Brain microvascular endothelial cell (primary cell): ENCODE measurements at regions not wholly inside any gene's neighbourhood (a gene's known extent, or its start where the extent isn't known, plus 50 kb on each side); places are given as distances from the start of the nearest gene placed in this dataset.

ENCODE experiments used
- DNase-seq: peaks from one replicate; pipeline ENCODE4 v3.0.0-alpha.2; 2020
- H3K27ac ChIP-seq: fragments of 250-450 bp; sonication (Bioruptor Pico); 2 replicates; pipeline ENCODE4 v1.5.1; 2020; ENCODE audit warnings: mild to moderate bottlenecking, moderate library complexity
- H3K27me3 ChIP-seq: fragments of 250-450 bp; sonication (Bioruptor Pico); replicated peaks from 2 replicates; pipeline ENCODE4 v1.5.1; 2020; ENCODE audit warnings: mild to moderate bottlenecking
- H3K36me3 ChIP-seq: fragments of 250-450 bp; sonication (Bioruptor Pico); replicated peaks from 2 replicates; pipeline ENCODE4 v1.5.1; 2020; ENCODE audit warnings: mild to moderate bottlenecking
- H3K4me3 ChIP-seq: 2 replicates; pipeline ENCODE4 v1.5.1; 2011; ENCODE audit warnings: low read depth, mild to moderate bottlenecking, control low read depth, low read length, moderate library complexity
- CTCF ChIP-seq: IDR thresholded peaks from 2 replicates; pipeline ENCODE4 v1.5.1; 2011; ENCODE audit warnings: low read depth, mild to moderate bottlenecking, moderate library complexity, low read length, control low read depth, inconsistent platforms; ENCODE audit errors: missing control alignments
- in situ Hi-C: cut with HindIII; loops from 2 replicates; pipeline ENCODE4 v1.10.0; 2017; ENCODE audit warnings: low sequenced_read_pairs, low pct_ligation_motif_present

- in situ Hi-C loops = no loop called here
- Histone ChIP-seq H3K36me3 (no peaks in the 10 kb centered on the region), H3K27ac (peak overlapping the region; percentile 25), H3K4me3 (peak overlapping the region; percentile 85), H3K27me3 (no peaks in the 10 kb centered on the region)
- TF ChIP-seq CTCF = no peak
- peak; percentile 57 for DNase-seq
These were observed 386.8 kb downstream of the BCAT1 start for GRCh38 chr12:24561882-24562770.

- Histone ChIP-seq H3K4me3 (peak overlapping the region; percentile 85), H3K27me3 (no peaks in the 10 kb centered on the region), H3K36me3 (no peaks in the 10 kb centered on the region), H3K27ac (peak overlapping the region; percentile 25)
- TF ChIP-seq CTCF = no peak
- in situ Hi-C loops = no loop called here
- peak; percentile 10 for DNase-seq
These were observed 387.5 kb downstream of the BCAT1 start for GRCh38 chr12:24561411-24561871.

GRCh38 chr12:24560831-24561271, 388.1 kb downstream of the BCAT1 start:
- in situ Hi-C loops = no loop called here
- Histone ChIP-seq H3K4me3 (peak overlapping the region; percentile 85), H3K27ac (no peak overlapping the region), H3K36me3 (no peaks in the 10 kb centered on the region), H3K27me3 (no peaks in the 10 kb centered on the region)
- no peak for TF ChIP-seq CTCF
- DNase-seq = no peak

GRCh38 chr12:24560192-24560775, 388.6 kb downstream of the BCAT1 start:
- no peak overlapping the region for H3K27ac ChIP-seq
- no peak for TF ChIP-seq CTCF
- in situ Hi-C loops = no loop called here
- H3K36me3 ChIP-seq = no peaks in the 10 kb centered on the region
- DNase-seq = no peak
- no peak overlapping the region for H3K4me3 ChIP-seq
- H3K27me3 ChIP-seq = no peaks in the 10 kb centered on the region

- Histone ChIP-seq H3K27me3 (no peaks in the 10 kb centered on the region), H3K27ac (no peak overlapping the region), H3K36me3 (no peaks in the 10 kb centered on the region), H3K4me3 (no peak overlapping the region)
- in situ Hi-C loops = no loop called here
- DNase-seq = no peak
- TF ChIP-seq CTCF = no peak
These were observed 391.2 kb downstream of the BCAT1 start for GRCh38 chr12:24557738-24558137.
